ENCODE measurements at regions not wholly inside any gene's neighbourhood (a gene's known extent, or its start where the extent isn't known, plus 50 kb on each side); places are given as distances from the start of the nearest gene placed in this dataset.

DNA sequence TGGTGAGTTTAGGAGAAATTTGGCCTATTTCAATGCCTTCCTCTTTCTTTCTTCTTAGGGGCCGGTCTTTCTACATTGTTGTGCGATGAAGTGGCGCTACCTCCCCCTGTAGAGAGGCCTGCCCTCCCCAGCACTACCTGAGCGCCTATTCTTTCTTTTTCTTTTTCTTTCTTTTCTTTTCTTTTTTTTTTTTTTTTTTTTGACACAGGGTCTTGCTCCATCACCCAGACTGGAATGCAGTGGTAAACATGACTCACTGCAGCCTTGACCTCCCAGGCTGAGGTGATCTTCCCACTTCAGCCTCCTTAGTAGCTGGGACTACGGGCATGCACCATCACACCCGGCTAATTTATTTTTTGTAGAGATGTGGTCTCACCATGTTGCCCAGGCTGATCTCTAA is 136.1 kb upstream of the MAX start:
- no peaks in the 10 kb centered on the region for H3K9me3 ChIP-seq (ENCODE audit: insufficient read depth, low read depth, low read length)
- H3K27me3 ChIP-seq (ENCODE audit: insufficient read depth, low read length): no peaks in the 10 kb centered on the region
- no peak overlapping the region for H3K27ac ChIP-seq (ENCODE audit: low read length)
- no peaks in the 10 kb centered on the region for H3K36me3 ChIP-seq (ENCODE audit: insufficient read depth, low read depth, low read length)
- peaks cover 14% of the 10 kb centered on the region for H3K4me1 ChIP-seq (ENCODE audit: insufficient read depth, low read length)
- no peak overlapping the region for H3K4me3 ChIP-seq (ENCODE audit: low read length)
- no peak overlapping the region for H3K9ac ChIP-seq (ENCODE audit: low read depth, low read length)

DNA sequence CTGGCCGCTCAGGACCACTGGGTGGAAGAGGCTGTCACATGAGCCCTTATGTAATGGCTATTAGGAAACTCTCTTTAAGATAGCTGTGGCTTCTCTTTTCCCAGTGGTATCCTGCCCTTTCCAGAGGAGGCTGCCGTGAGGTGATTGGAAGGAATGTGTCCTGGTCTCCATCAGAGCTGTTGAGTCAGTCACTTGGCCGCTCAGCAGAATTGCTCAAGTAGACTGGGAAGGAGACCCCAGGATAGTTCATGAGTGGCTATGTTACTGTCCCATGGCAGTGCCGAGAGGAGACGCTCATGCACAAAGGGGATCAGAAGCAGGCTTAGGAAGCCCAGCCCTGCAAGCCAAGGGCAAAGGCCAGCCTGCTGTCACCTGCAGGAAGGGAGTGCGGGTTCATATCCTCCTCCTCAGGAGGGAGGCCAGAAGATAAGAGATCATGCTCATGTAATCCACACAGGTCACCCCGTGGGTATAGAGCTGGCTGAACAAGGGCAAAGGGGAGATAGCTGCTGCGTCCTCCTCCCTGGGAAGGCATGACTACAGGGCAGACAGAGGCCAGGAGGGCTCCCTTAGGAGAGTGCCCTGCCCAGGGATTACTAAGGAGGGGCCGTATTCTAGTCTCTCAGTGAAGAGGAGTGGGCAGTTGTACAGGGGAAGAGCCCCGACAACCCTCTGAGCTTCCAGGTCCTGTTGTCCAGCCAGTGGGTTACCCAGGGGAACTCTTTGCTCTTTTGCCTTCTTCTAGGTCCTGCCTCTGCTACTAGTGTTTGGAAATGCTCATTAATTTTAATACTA is 137.0 kb upstream of the MAX start:
- Histone ChIP-seq H3K27me3 (ENCODE audit: insufficient read depth, low read length) (no peaks in the 10 kb centered on the region), H3K4me1 (ENCODE audit: insufficient read depth, low read length) (peaks cover 14% of the 10 kb centered on the region), H3K9me3 (ENCODE audit: insufficient read depth, low read depth, low read length) (no peaks in the 10 kb centered on the region), H3K36me3 (ENCODE audit: insufficient read depth, low read depth, low read length) (no peaks in the 10 kb centered on the region), H3K27ac (ENCODE audit: low read length) (no peak overlapping the region), H3K9ac (ENCODE audit: low read depth, low read length) (no peak overlapping the region), H3K4me3 (ENCODE audit: low read length) (no peak overlapping the region)

DNA sequence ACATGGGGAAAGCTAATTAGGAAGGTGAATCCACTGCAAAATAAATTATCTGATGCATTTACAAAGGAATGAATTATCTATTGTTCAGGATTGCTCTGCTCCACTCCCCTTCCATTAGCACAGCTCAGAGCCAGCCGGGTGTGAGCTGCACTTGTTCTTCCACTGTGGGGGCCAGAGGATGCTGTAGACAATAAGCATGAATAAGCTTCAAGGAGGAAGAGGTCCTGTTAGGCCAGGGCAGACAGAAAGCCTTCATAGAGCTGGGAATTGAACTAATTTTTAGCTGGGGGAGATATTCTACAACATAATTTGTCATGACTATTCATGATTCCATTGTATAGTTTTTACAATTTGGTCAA is 137.6 kb upstream of the MAX start:
- no peak overlapping the region for H3K27ac ChIP-seq (ENCODE audit: low read length)
- H3K9me3 ChIP-seq (ENCODE audit: insufficient read depth, low read depth, low read length): no peaks in the 10 kb centered on the region
- no peak overlapping the region for H3K9ac ChIP-seq (ENCODE audit: low read depth, low read length)
- H3K27me3 ChIP-seq (ENCODE audit: insufficient read depth, low read length): no peaks in the 10 kb centered on the region
- peaks cover 14% of the 10 kb centered on the region for H3K4me1 ChIP-seq (ENCODE audit: insufficient read depth, low read length)
- no peak overlapping the region for H3K4me3 ChIP-seq (ENCODE audit: low read length)
- H3K36me3 ChIP-seq (ENCODE audit: insufficient read depth, low read depth, low read length): no peaks in the 10 kb centered on the region

DNA sequence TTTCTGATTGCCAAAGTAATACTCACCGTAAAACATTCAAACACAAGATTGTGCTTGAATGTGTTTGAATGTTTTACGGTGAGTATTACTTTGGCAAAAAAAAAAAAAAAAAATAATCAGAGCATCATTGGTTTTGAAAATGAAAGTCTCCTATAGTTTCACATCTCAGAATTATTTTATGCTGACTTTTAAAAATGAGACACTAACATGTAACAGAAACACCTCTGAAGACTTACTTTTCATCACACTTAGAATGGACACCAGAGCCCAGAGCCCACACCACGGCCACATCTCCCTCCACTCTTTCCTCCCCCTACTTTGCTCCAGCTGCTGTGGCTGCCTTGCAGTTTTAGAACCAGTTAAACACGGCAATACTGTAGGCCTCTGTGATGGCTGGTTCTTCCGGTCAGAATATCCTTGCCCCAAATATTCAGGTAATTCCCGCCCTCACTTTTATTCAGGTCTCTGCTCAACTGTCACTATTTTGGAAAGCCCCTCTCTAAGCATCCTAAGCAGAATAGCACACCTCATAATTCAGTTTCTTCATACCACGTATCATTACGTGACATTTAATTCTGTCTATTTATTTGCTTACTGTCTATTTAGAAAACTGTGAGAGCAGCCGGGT is 138.9 kb upstream of the MAX start:
- Histone ChIP-seq H3K36me3 (ENCODE audit: insufficient read depth, low read depth, low read length) (no peaks in the 10 kb centered on the region), H3K9ac (ENCODE audit: low read depth, low read length) (no peak overlapping the region), H3K4me3 (ENCODE audit: low read length) (no peak overlapping the region), H3K4me1 (ENCODE audit: insufficient read depth, low read length) (peaks cover 14% of the 10 kb centered on the region), H3K27me3 (ENCODE audit: insufficient read depth, low read length) (no peaks in the 10 kb centered on the region), H3K27ac (ENCODE audit: low read length) (no peak overlapping the region), H3K9me3 (ENCODE audit: insufficient read depth, low read depth, low read length) (no peaks in the 10 kb centered on the region)

- Histone ChIP-seq H3K4me1 (ENCODE audit: insufficient read depth, low read length) (peaks cover 5% of the 10 kb centered on the region), H3K27ac (ENCODE audit: low read length) (no peak overlapping the region), H3K4me3 (ENCODE audit: low read length) (no peak overlapping the region)
These were observed 140.4 kb upstream of the MAX start for GRCh38 chr14:65242732-65243134.

GRCh38 chr14:65243766-65244442 is 141.6 kb upstream of the MAX start:
- Histone ChIP-seq H3K27ac (ENCODE audit: low read length) (no peak overlapping the region), H3K9ac (ENCODE audit: low read depth, low read length) (no peak overlapping the region), H3K4me3 (ENCODE audit: low read length) (no peak overlapping the region), H3K27me3 (ENCODE audit: insufficient read depth, low read length) (no peaks in the 10 kb centered on the region), H3K4me1 (ENCODE audit: insufficient read depth, low read length) (0 out of 2 replicates have a peak, but pooled peaks cover under 1% of the 10 kb centered on the region), H3K9me3 (ENCODE audit: insufficient read depth, low read depth, low read length) (no peaks in the 10 kb centered on the region), H3K36me3 (ENCODE audit: insufficient read depth, low read depth, low read length) (no peaks in the 10 kb centered on the region)

More at GRCh38 chr14:65242732-65243134, 140.4 kb upstream of the MAX start:
- Histone ChIP-seq H3K27me3 (ENCODE audit: insufficient read depth, low read length) (no peaks in the 10 kb centered on the region), H3K36me3 (ENCODE audit: insufficient read depth, low read depth, low read length) (no peaks in the 10 kb centered on the region), H3K9ac (ENCODE audit: low read depth, low read length) (no peak overlapping the region), H3K9me3 (ENCODE audit: insufficient read depth, low read depth, low read length) (no peaks in the 10 kb centered on the region)

DNA sequence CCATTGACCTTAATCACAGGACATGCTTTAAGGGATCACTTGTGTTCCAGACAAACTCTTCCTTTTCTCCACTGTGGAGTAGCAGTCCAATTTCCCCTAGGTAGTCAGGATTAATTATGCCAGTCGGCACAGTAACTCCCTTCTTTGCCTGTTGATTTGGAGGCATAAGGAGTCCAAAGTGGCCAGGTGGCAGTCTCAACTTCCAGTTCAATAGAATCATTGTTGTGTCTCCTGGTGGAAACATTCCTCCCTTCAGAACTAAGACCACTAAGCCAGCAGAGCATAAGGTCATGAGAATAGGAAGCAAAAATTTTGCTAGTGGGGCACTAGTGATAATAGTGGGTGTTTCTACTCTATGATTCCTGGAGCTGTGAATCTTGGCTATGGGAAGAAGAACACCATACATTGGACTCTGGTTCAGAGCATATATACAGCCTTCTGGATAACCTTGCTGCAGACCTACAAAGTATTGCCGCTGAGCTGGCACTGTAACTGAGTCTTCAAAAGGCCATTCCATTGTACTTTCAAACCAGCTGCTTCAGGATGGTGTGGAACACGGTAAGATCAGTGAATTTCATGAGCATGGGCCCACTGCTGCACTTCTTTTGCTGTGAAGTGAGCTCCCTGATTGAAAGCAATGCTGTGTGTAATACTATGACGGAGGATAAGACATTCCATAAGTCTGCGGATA is 147.3 kb upstream of the MAX start:
- no peaks in the 10 kb centered on the region for H3K36me3 ChIP-seq (ENCODE audit: insufficient read depth, low read depth, low read length)
- no peak overlapping the region for H3K27ac ChIP-seq (ENCODE audit: low read length)
- H3K4me3 ChIP-seq (ENCODE audit: low read length): no peak overlapping the region
- no peaks in the 10 kb centered on the region for H3K9me3 ChIP-seq (ENCODE audit: insufficient read depth, low read depth, low read length)
- H3K9ac ChIP-seq (ENCODE audit: low read depth, low read length): no peak overlapping the region
- no peaks in the 10 kb centered on the region for H3K27me3 ChIP-seq (ENCODE audit: insufficient read depth, low read length)
- H3K4me1 ChIP-seq (ENCODE audit: insufficient read depth, low read length): no peaks in the 10 kb centered on the region

GRCh38 chr14:65250162-65250495 is 147.8 kb upstream of the MAX start:
- no peak overlapping the region for H3K4me3 ChIP-seq (ENCODE audit: low read length)
- peaks cover 4% of the 10 kb centered on the region; the same call in 1 of the 2 replicates for H3K4me1 ChIP-seq (ENCODE audit: insufficient read depth, low read length)
- no peaks in the 10 kb centered on the region for H3K36me3 ChIP-seq (ENCODE audit: insufficient read depth, low read depth, low read length)
- H3K27me3 ChIP-seq (ENCODE audit: insufficient read depth, low read length): no peaks in the 10 kb centered on the region
- H3K9me3 ChIP-seq (ENCODE audit: insufficient read depth, low read depth, low read length): no peaks in the 10 kb centered on the region
- H3K9ac ChIP-seq (ENCODE audit: low read depth, low read length): no peak overlapping the region
- H3K27ac ChIP-seq (ENCODE audit: low read length): no peak overlapping the region

- no peak overlapping the region for H3K4me3 ChIP-seq (ENCODE audit: low read length)
- H3K27me3 ChIP-seq (ENCODE audit: insufficient read depth, low read length): no peaks in the 10 kb centered on the region
- peaks cover 13% of the 10 kb centered on the region for H3K4me1 ChIP-seq (ENCODE audit: insufficient read depth, low read length)
- H3K9me3 ChIP-seq (ENCODE audit: insufficient read depth, low read depth, low read length): no peaks in the 10 kb centered on the region
- H3K36me3 ChIP-seq (ENCODE audit: insufficient read depth, low read depth, low read length): no peaks in the 10 kb centered on the region
- H3K27ac ChIP-seq (ENCODE audit: low read length): no peak overlapping the region
- H3K9ac ChIP-seq (ENCODE audit: low read depth, low read length): no peak overlapping the region
These were observed 148.9 kb upstream of the MAX start for GRCh38 chr14:65251213-65251612.

GRCh38 chr14:65252482-65253255 is 150.4 kb upstream of the MAX start:
- Histone ChIP-seq H3K27me3 (ENCODE audit: insufficient read depth, low read length) (no peaks in the 10 kb centered on the region), H3K9ac (ENCODE audit: low read depth, low read length) (no peak overlapping the region), H3K36me3 (ENCODE audit: insufficient read depth, low read depth, low read length) (no peaks in the 10 kb centered on the region), H3K27ac (ENCODE audit: low read length) (no peak overlapping the region), H3K9me3 (ENCODE audit: insufficient read depth, low read depth, low read length) (no peaks in the 10 kb centered on the region), H3K4me1 (ENCODE audit: insufficient read depth, low read length) (peaks cover 15% of the 10 kb centered on the region), H3K4me3 (ENCODE audit: low read length) (no peak overlapping the region)

GRCh38 chr14:65255029-65255545 is 152.8 kb upstream of the MAX start:
- Histone ChIP-seq H3K27me3 (ENCODE audit: insufficient read depth, low read length) (no peaks in the 10 kb centered on the region), H3K9me3 (ENCODE audit: insufficient read depth, low read depth, low read length) (no peaks in the 10 kb centered on the region), H3K4me1 (ENCODE audit: insufficient read depth, low read length) (peaks cover 15% of the 10 kb centered on the region), H3K27ac (ENCODE audit: low read length) (no peak overlapping the region), H3K9ac (ENCODE audit: low read depth, low read length) (no peak overlapping the region), H3K4me3 (ENCODE audit: low read length) (peak overlapping the region; percentile 33; the same call in 1 of the 2 replicates), H3K36me3 (ENCODE audit: insufficient read depth, low read depth, low read length) (no peaks in the 10 kb centered on the region)

Data from iPS-20b (cell line).